NCI-H2171 (cell line): ENCODE measurements at regions not wholly inside any gene's neighbourhood (a gene's known extent, or its start where the extent isn't known, plus 50 kb on each side); places are given as distances from the start of the nearest gene placed in this dataset.
A peak's percentile ranks its signal among the peaks of the same experiment; 100 is the strongest.
"Not testable (repeated sequence)": the region's sequence is repeated elsewhere in the genome, so short reads cannot be mapped to it uniquely, and the experiment has no call there.

Source experiments
- DNase-seq: peaks from one replicate; lab custom pipeline; 2025; lab: John Stamatoyannopoulos, UW

DNA sequence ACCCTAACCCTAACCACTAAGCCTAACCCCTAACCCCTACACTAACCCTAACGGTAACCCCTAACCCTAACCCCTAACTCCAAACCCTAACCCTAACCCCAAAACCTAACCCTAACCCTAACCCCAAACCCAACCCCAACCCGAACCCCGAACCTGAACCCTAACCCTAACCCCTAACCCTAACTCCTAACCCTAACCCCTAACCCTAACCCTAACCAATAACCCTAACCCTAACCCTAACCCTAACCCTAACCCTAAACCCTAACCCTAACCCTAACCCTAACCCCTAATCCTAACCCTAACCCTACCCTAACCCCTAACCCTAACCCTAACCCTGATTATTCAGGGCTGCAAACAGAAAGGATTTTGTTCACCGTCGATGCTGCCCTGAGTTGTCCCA, 144.6 kb upstream of the DUSP22 start:
- not testable (repeated sequence) for DNase-seq

DNA sequence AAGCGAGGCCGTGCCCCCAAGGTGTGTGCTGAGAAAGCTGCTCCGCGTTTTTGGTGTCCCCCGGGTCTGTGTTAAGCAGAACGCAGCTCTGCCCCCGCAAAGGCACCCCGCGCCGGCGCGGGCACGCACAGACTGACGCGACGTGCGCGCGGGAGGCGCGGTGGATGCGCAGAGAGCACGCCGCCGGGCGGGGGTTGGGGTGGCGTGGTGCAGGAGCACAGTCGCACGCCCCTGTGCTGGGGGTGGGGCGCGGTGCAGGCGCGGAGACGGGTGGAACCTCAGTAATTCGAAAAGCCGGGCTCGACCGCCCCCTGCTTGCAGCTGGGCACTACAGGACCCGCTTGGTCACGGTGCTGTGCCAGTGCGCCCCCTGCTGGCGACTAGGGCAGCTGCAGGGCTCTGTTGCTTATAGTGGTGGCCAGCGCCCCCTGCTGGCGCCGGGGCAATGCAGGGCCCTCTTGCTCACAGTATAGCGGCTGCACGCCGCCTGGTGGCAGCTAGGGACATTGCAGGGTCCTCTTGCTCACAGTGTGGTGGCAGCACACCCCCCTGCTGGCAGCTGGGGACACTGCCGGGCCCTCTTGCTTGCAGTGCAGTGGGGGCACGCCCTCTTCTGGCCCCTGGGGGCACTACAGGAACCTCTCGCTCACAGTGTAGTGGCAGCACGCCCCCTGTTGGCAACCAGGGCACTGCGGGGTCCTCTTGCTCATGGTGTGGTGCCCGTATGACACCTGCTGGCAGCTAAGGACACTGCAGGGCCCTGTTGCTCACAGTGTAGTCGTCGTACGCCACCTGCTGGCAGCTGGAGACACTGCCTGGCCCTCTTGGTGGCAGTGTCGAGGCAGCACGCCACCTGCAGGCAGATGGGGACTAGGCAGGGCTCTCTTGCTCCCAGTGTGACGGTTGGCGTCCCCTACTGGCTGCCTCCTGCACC, 144.0 kb upstream of the DUSP22 start:
- DNase-seq: peak; percentile 3

DNA sequence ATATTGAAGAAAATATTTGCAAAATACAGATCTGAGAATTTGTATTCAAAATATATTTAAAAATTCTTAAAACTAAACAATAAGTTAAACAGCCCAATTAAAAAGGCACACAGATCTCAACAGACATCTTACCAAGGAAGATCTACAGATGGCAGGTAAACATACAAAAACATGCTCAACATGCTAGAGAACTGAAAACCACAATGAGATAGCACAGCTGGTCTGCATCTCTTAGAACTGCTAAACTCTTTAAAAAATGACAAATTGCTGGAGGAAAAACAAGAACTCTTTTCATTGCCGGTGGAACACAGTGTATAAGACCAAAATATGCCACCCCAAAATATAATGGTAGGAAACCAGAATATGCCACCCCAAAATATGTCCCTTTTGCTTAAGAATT, 142.1 kb upstream of the DUSP22 start:
- not testable (repeated sequence) for DNase-seq

DNA sequence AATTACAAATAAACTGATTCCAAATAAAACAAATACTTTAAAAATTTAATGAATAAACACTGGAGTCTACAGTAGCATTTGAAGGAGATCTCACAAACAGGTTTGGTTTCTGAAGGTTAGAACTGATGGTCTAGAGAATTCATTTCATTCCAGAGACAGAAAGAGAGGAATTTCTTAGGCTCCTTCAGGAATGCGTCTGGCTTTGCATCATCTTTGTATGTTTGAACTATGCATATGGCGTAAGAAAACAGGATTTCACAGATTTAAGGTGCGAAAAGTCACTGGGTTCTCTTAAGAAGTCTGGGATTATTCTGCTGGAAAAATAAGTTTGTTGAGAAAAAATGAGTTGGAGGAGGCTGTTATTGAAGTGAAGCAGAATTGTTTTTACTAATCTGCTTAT, 139.9 kb upstream of the DUSP22 start:
- not testable (repeated sequence) for DNase-seq

DNA sequence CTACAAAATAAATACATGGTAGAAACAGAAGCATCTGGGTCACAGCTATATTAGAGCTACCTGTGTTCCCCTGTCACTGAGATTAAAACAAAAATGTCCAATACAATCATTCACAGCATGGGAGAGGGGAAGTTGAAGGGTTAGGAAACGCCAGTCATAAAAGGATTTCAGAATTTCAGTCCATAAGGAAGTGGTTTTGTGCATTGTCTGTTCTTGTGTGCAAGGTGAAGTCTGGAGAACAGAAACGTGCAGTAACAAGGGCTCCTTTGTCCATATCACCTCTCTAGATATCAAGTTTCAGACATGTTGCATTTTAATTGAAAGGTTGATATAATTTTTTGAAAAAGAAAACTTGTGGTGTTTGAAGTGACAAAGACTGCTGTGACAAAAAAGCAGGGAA, 139.3 kb upstream of the DUSP22 start:
- not testable (repeated sequence) for DNase-seq

DNA sequence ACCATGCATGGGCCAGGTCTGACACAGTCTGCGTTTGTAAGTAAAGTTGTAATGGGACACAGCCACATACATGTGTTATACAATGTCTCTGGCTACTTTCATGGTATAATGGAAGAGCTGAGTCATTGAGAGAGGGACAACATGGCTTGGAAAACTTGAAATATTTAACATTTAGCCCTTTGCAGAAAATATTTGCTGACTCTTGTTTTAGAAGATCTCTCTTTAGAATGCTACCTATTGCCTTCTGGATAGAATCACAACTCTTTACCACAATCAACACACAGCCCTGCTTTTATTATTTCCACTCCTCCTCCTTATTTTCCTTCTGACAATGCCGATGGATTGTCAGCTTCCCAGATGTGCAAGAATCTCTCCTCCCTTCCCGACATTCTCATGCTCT, 138.4 kb upstream of the DUSP22 start:
- DNase-seq: not testable (repeated sequence)

DNA sequence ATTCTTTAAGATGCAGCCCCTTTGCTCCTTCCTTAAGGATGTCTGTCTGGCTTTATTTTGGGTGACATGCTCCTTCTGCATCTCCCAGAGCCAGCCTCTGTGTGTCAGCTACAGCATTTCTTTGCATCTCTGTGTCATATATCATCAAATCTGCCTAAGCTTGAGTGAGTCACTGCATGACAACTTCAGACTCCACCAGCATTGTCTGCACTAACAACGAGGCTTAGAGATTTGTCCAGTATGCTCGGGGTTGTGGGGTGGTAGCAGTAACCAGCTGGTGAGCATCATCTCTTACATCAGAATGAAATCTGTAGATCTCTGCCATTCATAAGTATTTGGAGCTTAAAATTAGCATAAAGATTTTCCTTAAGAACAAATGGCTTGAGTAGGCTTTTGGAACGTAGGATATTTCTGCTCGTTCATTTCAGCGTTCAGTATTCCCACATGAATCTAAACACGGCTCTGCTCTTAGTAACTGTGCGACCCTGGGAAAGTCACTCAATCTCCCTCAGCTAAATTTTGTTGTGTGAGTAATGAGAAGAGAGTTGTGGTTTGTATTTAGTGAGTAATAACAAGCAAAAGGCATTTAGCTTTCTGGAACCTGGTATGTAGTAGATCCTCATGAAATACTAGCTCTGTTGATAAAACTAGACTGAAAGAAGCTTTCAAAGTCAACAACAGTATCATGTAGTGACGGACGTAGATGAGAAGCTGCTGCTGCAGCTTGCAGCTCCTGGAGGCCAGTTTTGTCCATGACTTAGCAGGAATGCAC, 137.8 kb upstream of the DUSP22 start:
- not testable (repeated sequence) for DNase-seq

DNA sequence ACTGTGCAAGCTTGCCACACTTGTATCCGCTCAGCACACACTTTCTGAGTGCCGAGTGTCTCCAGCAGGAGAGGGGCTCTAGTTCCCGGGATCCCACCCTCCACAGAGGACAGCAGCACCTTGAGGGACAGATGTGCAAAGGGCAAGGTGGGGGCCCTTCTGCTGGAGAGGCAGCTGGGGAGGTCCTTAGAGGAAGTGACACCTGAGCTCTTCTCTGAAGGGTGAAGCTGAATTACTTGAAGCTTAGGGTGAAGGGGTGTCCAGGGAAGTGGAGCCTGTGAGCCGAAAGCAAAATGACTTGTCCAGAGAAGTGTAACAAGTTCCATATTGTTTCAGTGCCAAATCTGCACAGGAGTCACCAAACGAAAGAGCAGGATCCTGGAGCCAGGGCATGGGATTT, 136.3 kb upstream of the DUSP22 start:
- no peak for DNase-seq

DNA sequence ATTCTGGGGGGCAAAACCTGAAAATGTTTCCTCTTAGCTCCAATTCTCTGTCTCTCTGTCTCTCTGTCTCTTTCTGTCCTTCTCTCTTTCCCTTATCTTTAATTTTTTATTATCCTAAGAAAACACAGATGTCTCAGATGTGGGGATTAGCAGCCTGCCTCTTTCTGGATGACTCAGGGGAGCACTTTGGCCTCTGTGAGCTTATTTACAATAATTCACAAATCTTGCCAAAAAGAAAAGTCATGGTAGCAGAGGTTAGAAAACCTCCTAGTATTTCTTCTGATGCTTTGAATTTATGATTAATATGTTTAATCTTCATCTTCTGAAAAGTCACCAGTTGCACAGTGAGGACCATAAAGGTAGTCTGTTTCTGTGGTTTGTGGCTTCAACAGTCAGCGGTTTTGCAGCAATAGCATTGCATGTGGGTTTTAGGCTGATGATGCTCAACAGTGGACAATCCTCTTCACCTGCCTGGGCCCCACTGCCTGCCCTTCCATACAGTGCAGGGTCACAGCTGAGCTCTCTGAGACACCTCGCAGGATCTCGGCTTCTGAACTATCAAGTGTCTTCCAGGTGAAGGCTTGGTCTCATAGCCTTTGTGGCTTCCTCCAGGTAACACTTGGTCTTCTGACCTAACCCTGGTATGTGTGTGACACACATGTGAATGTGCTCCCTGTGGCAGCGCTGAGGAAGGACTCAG, 135.7 kb upstream of the DUSP22 start:
- not testable (repeated sequence) for DNase-seq

DNA sequence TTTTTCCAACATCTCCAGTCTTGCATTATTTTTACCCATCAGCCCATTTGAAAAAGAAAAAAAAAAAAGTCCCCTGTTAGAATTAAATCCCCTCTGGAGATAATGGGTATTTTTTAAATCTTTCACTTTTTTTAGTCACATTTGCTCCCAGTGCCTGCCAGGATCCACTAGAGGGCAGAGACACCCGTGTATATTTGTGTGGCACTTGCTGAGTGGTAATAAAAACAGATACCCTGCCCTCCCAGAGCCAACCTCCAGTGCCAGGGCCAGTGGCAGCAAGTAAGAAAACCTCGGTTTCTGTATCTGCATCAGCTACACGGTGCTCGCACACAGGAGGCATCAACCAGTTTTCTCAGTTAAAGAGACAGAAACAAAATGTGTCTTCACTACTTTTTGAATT, 135.1 kb upstream of the DUSP22 start:
- not testable (repeated sequence) for DNase-seq

DNA sequence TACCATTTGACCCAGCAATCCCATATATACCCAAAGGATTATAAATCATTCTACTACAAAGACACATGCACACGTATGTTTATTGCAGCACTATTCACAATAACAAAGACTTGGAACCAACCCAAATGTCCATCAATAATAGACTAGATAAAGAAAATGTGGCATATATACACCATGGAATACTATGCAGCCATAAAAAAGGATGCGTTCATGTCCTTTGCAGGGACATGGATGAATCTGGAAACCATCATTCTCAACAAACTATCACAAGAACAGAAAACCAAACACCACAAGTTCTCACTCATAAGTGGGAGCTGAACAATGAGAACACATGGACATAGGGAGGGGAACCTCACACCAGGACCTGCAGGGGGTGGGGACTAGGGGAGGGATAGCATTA, 130.6 kb upstream of the DUSP22 start:
- DNase-seq: not testable (repeated sequence)

DNA sequence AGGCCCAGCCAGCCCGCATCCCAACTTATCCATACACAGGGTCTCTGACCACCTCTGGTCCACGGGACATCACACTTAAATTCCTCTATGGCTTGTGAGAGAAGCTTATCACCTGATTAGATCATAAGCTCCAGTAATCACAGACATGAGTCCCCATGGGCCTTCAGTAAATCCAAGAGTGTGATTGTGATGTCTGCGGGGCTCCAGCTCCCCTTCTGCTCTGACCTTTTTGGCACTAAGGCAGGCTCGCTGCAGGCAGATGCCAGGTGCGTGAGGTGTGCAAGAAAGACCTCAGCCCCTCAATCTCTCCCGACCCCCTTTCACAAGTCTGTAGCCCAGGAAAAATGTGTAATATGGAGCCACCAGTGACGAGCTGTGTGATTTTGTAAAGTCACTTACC, 127.6 kb upstream of the DUSP22 start:
- DNase-seq: no peak

DNA sequence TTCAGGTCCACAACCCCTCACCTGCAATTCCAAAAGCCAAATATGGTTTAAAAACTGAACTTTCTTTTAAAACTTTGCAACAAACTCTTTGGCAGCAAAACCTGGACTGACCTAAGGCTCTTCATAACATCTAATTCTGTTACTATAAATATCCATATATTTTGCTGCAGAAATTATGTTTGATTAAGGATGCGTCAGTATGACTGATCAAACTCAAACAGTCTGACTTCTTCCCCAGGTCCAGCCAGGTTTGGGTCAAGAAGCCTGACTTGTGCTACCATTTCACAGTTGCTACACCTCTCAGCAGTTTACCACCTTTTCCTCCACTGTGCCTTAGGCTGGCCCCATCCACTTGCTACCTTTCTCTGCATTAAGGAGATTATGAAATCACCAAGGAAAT, 127.0 kb upstream of the DUSP22 start:
- no peak for DNase-seq

DNA sequence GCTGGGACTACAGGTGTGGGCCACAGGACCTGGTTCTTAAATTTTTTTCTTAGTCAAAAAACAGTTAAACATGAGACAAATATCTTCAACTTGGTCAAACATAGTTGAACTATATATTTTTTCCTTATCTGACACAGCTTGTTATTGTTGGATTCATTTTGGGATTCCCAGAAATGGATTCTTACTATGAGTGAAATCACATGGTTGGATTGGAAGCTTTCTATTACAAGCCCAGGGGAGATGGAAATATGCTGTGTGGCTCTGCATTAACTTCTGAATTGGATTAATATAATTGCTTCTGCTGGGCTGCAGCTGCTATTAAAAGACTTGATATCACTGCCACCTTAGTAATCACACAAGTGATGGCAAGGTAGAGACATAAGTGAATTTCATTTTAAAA, 126.4 kb upstream of the DUSP22 start:
- DNase-seq: no peak

DNA sequence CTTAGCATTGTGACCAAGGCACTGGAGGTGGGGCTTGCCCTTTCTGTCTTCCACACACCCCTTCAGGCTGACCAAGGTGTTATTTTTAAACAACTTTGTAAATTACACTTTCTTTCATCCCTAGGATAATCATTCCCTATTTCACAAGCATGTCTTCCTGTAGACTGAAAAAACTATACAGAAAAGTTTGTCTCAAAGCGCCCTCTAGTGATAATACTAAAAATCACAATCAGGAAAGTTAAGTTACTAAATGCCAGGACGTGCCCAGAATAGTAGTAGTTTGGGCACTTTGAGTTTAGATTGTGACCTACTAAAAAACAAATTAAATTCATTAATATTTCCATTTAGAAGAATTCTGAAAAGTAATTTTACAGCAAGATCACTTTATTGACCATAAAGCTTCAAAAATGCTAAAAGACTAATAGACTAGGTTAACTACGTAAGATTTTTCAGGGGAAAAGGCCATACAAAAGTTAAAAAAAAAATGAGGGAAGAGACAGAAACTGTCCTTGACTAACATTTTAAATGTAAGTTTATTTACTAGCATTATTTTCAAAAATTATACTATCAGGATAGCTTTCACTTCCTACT, 123.3 kb upstream of the DUSP22 start:
- DNase-seq: no peak

DNA sequence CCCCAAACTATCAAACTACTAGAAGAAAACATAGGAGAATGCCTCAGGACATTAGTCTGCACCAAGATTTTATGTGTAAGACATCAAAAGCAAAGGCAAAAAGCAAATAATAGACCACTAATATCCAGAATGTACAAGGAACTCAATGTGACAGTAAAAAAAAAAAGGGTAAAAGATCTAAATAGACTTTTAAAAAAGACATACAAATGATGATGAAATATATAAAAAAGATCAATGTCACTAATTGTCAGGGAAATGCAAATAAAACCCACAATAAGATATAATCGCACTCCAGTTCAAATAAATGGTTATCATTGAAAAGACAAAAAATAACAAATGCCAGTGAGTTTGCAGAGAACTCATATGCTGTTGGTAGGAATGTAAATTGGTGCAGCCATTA, 118.3 kb upstream of the DUSP22 start:
- no peak for DNase-seq

DNA sequence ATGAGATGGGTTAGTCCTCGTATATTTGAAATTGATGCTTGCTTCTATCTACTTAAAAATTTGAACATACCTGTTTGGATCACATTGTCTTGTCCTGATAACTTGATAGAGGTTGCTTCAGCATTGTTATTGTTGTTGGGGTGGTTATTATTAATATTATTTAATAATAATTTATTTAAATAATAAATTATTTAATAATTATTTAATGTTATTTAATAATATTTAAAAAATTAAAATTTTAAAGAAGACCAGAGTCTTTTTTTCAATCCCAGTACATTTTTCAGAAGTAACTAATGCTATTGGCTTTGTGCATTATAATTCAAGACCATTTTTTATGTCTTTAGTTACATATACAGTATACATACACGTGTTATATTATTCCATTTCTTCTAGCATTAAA, 116.6 kb upstream of the DUSP22 start:
- DNase-seq: no peak

DNA sequence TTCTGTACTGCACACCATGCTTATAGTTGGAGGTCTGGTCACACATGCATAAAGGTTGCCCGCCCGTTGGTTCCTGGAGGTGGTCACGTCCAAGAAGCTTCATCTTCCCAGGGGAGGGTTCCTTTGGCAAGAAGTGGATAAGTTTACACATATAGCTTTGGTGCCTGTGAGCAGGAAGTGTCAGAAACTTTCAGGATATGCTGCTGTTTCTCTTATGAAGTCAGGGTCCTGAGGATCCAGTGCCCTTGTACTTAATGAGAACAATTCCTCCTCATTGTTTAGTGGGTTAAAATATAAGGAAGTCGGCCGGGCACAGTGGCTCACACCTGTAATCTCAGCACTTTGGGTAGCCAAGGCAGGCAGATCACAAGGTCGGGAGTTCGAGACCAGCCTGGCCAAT, 115.5 kb upstream of the DUSP22 start:
- DNase-seq: no peak

DNA sequence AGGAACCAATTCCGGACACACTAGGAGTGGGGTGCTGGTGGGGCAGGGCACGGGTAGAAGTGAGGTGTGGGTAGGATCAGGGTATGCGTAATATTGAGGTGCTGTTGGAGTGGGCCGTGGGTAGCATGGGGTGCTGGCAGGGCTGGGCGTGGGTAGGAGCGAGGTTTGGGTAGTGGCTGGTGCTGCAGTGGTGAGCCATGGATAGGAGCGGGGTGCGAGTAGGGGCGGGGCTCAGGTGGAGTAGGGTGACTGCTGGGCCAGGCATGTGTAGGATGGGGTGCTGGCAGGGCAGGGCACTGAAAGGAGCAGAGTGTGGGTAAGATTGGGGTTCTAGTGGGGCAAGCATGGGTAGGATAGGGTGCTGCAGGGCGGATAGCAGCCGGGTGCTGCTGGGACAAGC, 114.2 kb upstream of the DUSP22 start:
- DNase-seq: no peak

DNA sequence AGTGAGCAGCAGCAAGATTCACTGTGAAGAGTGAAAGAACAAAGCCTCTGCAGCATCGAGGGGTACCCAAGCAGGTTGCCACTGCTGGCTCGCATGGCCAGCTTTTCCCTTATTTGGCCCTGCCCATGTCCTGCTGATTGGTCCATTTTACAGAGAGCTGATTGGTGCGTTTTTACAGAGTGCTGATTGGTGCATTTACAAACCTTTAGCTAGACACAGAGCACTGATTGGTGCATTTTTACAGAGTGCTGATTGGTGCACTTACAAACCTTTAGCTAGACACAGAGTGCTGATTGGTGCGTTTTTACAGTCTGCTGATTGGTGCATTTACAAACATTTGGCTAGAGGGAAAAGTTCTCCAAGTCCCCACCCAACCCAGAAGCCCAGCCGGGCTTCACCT, 113.4 kb upstream of the DUSP22 start:
- DNase-seq: not testable (repeated sequence)

DNA sequence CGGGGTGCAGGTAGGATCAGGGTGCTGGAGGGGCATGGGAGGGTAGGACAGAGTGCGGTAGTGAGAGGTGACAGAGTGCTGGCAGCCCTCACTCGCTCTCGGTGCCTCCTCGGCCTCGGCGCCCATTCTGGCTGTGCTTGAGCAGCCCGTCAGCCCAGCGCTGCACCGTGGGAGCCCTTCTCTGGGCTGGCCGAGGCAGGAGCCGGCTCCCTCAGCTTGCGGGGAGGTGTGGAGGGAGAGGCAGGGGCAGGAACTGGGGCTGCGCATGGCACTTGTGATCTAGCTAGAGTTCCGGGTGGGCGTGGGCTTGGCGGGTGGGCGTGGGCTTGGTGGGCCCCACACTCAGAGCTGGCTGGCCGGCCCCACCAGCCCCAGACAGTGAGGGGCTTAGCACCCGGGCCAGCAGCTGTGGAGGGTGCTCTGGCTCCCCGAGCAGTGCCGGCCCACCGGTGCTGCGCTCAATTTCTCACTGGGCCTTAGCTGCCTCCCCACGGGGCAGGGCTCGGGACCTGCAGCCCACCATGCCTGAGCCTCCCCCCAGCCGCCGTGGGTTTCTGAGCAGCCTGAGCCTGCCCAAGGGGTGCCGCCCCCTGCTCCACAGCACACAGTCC, 112.8 kb upstream of the DUSP22 start:
- no peak for DNase-seq
